ENCODE measurements at regions not wholly inside any gene's neighbourhood (a gene's known extent, or its start where the extent isn't known, plus 50 kb on each side); places are given as distances from the start of the nearest gene placed in this dataset.

DNA sequence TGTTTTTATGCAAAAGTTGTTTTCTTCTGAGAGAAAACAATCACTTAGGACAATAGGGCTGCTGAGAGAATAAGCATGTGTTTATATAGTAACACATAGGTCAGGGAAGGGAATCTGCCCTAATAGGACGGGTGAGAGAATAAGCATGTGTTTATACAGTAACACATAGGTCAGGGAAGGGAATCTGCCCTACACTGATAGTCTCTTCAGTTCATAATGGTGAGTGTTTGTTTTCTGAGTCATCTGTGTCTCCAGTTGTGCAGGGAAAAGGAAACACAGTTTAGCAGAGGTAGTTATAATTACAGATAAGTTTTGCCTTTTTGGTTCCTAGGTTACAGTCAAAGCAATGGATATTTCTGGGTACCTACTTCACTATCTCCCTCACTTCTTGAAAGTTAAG, 252.3 kb upstream of the CA10 start:
- Histone ChIP-seq H2AK5ac (ENCODE audit: low read depth, low read length) (no peak overlapping the region), H3K79me1 (ENCODE audit: low read depth in 1 of 2, low read length in 2 of 2) (no peaks in the 10 kb centered on the region), H3K9me3 (ENCODE audit: control insufficient read depth, insufficient read depth, low read length) (peaks cover 4% of the 10 kb centered on the region; the same call in 1 of the 2 replicates), H3K4ac (ENCODE audit: low read depth, low read length) (no peak overlapping the region), H3K18ac (ENCODE audit: low read depth, low read length) (no peak overlapping the region), H3K36me3 (ENCODE audit: control insufficient read depth, insufficient read depth, low read length) (no peaks in the 10 kb centered on the region), H3K9me1 (ENCODE audit: insufficient read depth, low read length) (no peaks in the 10 kb centered on the region), H2BK120ac (ENCODE audit: low read depth, low read length) (no peak overlapping the region), H3K9ac (ENCODE audit: low read depth, low read length) (no peak overlapping the region), H2BK20ac (ENCODE audit: low read depth, low read length) (no peak overlapping the region), H2BK5ac (ENCODE audit: low read depth, low read length, poor library complexity, severe bottlenecking) (no peak overlapping the region), H4K20me1 (ENCODE audit: insufficient read depth, low read length) (no peaks in the 10 kb centered on the region), H3K23ac (ENCODE audit: low read depth, low read length) (no peak overlapping the region), H2BK15ac (ENCODE audit: low read depth, low read length) (no peak overlapping the region), H4K8ac (ENCODE audit: low read depth in 2 of 2, low read length in 2 of 2) (no peak overlapping the region), H2AFZ (replicated peaks; ENCODE audit: low read length, poor library complexity) (no peak overlapping the region), H3K4me1 (ENCODE audit: control insufficient read depth, insufficient read depth, low read length) (no peaks in the 10 kb centered on the region), H4K91ac (ENCODE audit: insufficient read depth, low read depth, low read length) (no peak overlapping the region), H3K27ac (ENCODE audit: insufficient read depth, low read length) (no peak overlapping the region), H3K27me3 (ENCODE audit: control insufficient read depth, insufficient read depth, low read length) (no peaks in the 10 kb centered on the region), H3K14ac (replicated peaks; ENCODE audit: low read depth, low read length) (no peak overlapping the region), H3K4me3 (ENCODE audit: insufficient read depth, low read depth, low read length) (no peak overlapping the region), H3K4me2 (ENCODE audit: low read depth, low read length) (no peak overlapping the region), H3K56ac (ENCODE audit: extremely low read depth, insufficient read depth, low read length) (no peak overlapping the region), H4K5ac (ENCODE audit: low read depth, low read length) (no peak overlapping the region), H2AK9ac (replicated peaks; ENCODE audit: low read depth, low read length, poor library complexity) (no peak overlapping the region)
- no peak for TF ChIP-seq MAFK (IDR thresholded peaks at IDR 0.05; ENCODE audit: low read depth, low read length)
- TF ChIP-seq POLR2A (IDR thresholded peaks at IDR 0.05; ENCODE audit: low read depth, low read length), result no peak
- no peak for TF ChIP-seq CEBPB (IDR thresholded peaks at IDR 0.05; ENCODE audit: low read depth, low read length)
- TF ChIP-seq SMC3 (IDR thresholded peaks at IDR 0.05; ENCODE audit: low read depth, low read length), result no peak
- no peak for TF ChIP-seq MXI1 (IDR thresholded peaks at IDR 0.05; ENCODE audit: borderline replicate concordance, low read depth, low read length)
- TF ChIP-seq, protein P1, sequence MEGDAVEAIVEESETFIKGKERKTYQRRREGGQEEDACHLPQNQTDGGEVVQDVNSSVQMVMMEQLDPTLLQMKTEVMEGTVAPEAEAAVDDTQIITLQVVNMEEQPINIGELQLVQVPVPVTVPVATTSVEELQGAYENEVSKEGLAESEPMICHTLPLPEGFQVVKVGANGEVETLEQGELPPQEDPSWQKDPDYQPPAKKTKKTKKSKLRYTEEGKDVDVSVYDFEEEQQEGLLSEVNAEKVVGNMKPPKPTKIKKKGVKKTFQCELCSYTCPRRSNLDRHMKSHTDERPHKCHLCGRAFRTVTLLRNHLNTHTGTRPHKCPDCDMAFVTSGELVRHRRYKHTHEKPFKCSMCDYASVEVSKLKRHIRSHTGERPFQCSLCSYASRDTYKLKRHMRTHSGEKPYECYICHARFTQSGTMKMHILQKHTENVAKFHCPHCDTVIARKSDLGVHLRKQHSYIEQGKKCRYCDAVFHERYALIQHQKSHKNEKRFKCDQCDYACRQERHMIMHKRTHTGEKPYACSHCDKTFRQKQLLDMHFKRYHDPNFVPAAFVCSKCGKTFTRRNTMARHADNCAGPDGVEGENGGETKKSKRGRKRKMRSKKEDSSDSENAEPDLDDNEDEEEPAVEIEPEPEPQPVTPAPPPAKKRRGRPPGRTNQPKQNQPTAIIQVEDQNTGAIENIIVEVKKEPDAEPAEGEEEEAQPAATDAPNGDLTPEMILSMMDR (conservative IDR thresholded peaks at IDR 0.05; ENCODE audit: low read depth, low read length), result no peak
- no peak for TF ChIP-seq RAD21 (IDR thresholded peaks at IDR 0.05; ENCODE audit: low read length)
- no peak for TF ChIP-seq NFE2L2 (IDR thresholded peaks at IDR 0.05; ENCODE audit: low read depth, low read length)
- TF ChIP-seq, protein P2, sequence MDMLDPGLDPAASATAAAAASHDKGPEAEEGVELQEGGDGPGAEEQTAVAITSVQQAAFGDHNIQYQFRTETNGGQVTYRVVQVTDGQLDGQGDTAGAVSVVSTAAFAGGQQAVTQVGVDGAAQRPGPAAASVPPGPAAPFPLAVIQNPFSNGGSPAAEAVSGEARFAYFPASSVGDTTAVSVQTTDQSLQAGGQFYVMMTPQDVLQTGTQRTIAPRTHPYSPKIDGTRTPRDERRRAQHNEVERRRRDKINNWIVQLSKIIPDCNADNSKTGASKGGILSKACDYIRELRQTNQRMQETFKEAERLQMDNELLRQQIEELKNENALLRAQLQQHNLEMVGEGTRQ (IDR thresholded peaks at IDR 0.05; ENCODE audit: low read depth, low read length), result no peak
- no peak for TF ChIP-seq MAZ (IDR thresholded peaks at IDR 0.05; ENCODE audit: borderline replicate concordance, low read depth, low read length)
- TF ChIP-seq FOS (IDR thresholded peaks at IDR 0.05; ENCODE audit: low read depth, low read length), result no peak
- TF ChIP-seq RFX5 (IDR thresholded peaks at IDR 0.05; ENCODE audit: low read depth, low read length), result no peak
- WGBS, 2 experiments (ENCODE audit: extremely low coverage in 2 of 2, insufficient read length in 1 of 2), result no CpG with 5 or more reads among the region's 1 CpG
- ChIA-PET CTCF (no interaction called here), POLR2A (ENCODE audit: unreplicated experiment) (no interaction called here)
- intact Hi-C loops (cut with micrococcal nuclease), result no loop called here
- in situ Hi-C loops (cut with MboI; ENCODE audit: low sequenced_read_pairs), result no loop called here
- ATAC-seq (ENCODE audit: low read depth) (no peak), DNase-seq (no peak)
- BruUV-seq (replicated peaks), result no TSS peak
- dilution Hi-C loops (cut with HindIII; ENCODE audit: low sequenced_read_pairs, unreplicated experiment), result no loop called here

All from IMR-90 (cell line).